ENCODE measurements at regions not wholly inside any gene's neighbourhood (a gene's known extent, or its start where the extent isn't known, plus 50 kb on each side); places are given as distances from the start of the nearest gene placed in this dataset.
"Not testable (repeated sequence)": the region's sequence is repeated elsewhere in the genome, so short reads cannot be mapped to it uniquely, and the experiment has no call there.

DNA sequence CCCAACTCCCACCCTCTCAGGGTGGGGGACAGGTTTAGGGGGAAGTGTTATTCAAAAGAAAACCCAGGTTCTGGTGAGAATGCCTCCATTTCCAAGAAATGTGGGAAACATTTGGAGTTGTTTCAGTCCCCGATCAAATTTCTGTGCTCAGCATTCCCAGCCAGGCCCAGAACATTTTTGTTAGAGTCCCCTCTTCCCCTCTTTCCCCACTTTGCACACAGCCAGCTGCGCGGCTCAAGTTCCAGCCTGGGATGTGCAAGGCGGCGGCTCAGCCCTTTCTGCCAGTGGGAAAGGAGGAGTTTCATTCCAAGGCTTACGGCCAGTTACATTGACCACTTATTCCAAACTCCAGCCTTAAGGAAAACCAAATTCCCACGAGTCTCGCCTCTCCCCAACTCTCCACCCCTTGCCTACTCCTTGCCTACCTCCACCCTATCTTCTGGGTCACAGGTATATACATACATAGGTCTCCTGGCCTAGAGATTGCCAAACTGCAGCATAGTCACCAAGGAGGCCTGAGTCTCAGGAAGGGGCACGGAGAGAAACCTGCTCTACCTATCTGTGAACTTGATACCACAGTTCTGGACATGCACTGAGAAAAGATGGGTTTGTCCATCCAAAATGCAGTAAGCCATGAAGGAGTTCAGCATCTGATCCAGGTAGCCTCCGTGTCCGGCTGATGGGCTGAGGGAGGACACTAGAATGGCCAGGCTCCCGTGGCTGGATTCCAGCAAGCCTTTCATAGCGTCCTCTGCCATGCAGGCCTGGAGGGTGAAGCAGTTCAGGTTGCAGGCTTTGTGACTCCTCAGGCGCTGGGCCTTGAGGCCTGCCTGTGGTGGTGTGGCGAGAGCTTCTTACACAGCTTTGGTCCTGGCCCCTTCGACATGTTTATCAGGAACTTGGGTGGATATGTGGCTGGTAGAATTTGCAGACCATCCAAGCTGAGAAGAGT lies 154.5 kb downstream of the ZFP36L2 start:
- no peak for DNase-seq (ENCODE audit: low read depth, low spot score)
- in situ Hi-C loops (cut with HindIII; ENCODE audit: low pct_unique_long_range_greater_than_20kb, low sequenced_read_pairs): no loop called here

DNA sequence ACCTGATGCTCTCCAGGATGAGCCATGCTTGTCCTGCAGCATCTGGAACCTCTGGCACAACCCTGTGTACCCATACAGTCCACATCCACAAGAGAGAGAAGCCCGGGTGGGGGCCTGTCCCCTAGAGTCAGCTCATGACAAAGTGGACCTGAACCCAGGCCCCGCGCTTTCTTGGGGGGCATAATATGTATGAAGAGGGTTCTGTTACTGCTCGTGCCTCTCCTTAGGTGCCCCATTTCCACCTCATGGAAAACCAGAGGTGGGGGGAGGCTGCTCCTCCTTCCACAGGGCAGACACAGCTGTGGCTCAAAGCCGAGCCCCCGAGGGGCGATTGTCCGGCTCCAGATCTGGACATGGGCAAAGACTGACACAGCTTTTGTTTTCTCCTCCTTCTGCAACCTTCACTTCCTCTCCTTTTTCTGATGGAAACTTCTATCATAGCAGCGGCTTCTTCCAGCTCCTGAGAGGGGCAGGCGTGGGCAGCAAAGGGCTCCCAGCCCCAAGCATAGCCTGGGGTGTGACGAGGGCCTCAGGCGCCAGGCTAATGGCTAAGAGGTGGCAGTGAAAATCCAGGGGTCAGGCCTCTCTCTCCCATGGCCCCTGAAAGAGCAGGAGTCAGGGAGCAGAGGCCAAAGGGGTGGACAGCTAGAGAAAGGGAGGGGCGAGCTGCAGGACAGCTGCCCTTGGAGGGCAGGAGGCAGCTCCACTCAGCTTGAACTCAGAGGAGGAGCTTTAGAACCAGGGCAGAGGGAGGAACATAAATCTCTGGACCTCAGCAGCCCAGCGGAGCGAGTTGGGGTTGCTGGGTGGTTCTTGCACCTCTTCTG lies 155.5 kb downstream of the ZFP36L2 start:
- no peak for DNase-seq (ENCODE audit: low read depth, low spot score)
- in situ Hi-C loops (cut with HindIII; ENCODE audit: low pct_unique_long_range_greater_than_20kb, low sequenced_read_pairs): no loop called here

- DNase-seq (ENCODE audit: low read depth, low spot score): no peak
- in situ Hi-C loops (cut with HindIII; ENCODE audit: low pct_unique_long_range_greater_than_20kb, low sequenced_read_pairs): no loop called here
Observed at GRCh38 chr2:43070030-43070429, 156.4 kb downstream of the ZFP36L2 start.

GRCh38 chr2:43068631-43069517 lies 157.5 kb downstream of the ZFP36L2 start:
- no peak for DNase-seq (ENCODE audit: low read depth, low spot score)
- in situ Hi-C loops (cut with HindIII; ENCODE audit: low pct_unique_long_range_greater_than_20kb, low sequenced_read_pairs): no loop called here

DNA sequence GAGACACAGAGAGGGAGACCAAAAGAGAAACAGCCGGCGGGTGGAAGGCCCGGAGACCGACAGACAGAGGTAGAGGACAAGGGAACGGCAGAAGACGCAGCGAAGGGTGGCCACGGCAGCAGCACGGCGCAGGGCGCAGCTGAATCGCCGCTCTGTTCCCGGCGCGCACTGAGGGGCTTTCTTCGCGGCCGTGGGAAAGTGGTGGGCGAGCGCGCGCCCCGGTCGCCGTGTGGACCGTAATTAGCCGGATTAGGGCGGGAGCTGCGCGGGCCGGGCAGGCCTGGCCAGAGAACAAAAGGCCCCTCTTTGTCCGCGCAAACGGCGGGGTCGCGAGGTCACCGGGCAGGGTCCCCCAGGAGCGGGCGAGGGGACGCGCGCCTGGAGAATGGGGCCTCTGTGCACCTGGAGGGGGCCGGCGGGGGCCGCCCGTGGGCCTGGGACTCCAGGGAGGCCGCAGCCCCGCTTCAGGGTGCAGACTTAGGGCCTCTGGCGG lies 158.3 kb downstream of the ZFP36L2 start:
- in situ Hi-C loops (cut with HindIII; ENCODE audit: low pct_unique_long_range_greater_than_20kb, low sequenced_read_pairs): no loop called here
- no peak for DNase-seq (ENCODE audit: low read depth, low spot score)

- no peak for DNase-seq (ENCODE audit: low read depth, low spot score)
- in situ Hi-C loops (cut with HindIII; ENCODE audit: low pct_unique_long_range_greater_than_20kb, low sequenced_read_pairs): no loop called here
Observed at GRCh38 chr2:43067254-43068040, 159.0 kb downstream of the ZFP36L2 start.

- DNase-seq (ENCODE audit: low read depth, low spot score); in situ Hi-C loops (cut with HindIII; ENCODE audit: low pct_unique_long_range_greater_than_20kb, low sequenced_read_pairs): not testable (repeated sequence)
Observed at GRCh38 chr2:43066541-43067253, 159.7 kb downstream of the ZFP36L2 start.

GRCh38 chr2:43065871-43066270 lies 160.5 kb downstream of the ZFP36L2 start:
- in situ Hi-C loops (cut with HindIII; ENCODE audit: low pct_unique_long_range_greater_than_20kb, low sequenced_read_pairs): no loop called here
- no peak for DNase-seq (ENCODE audit: low read depth, low spot score)

DNA sequence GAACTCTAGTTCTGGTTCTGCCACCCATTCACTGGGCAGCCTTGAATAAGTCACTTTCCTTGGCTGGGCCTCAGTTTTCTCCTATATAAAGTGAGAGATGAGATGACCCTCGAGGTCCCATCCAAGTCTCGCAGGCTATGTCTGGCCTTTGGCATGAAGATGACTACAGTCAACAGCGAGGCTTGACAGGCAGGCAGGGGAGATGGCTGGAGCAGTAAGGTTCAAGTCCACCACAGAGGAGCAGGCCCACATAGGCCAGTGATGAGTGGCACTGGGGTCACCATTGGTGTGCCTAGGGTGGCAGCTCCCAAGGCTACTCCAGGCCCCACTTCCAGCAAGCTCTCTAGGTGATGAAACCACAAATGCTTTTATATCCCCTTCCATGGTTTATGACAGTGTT lies 161.4 kb downstream of the ZFP36L2 start:
- DNase-seq (ENCODE audit: low read depth, low spot score): no peak
- in situ Hi-C loops (cut with HindIII; ENCODE audit: low pct_unique_long_range_greater_than_20kb, low sequenced_read_pairs): no loop called here

- DNase-seq (ENCODE audit: low read depth, low spot score); in situ Hi-C loops (cut with HindIII; ENCODE audit: low pct_unique_long_range_greater_than_20kb, low sequenced_read_pairs): not testable (repeated sequence)
Observed at GRCh38 chr2:43063096-43063495, 163.3 kb downstream of the ZFP36L2 start.

GRCh38 chr2:43062058-43062457 lies 164.3 kb downstream of the ZFP36L2 start:
- no peak for DNase-seq (ENCODE audit: low read depth, low spot score)
- in situ Hi-C loops (cut with HindIII; ENCODE audit: low pct_unique_long_range_greater_than_20kb, low sequenced_read_pairs): no loop called here

DNA sequence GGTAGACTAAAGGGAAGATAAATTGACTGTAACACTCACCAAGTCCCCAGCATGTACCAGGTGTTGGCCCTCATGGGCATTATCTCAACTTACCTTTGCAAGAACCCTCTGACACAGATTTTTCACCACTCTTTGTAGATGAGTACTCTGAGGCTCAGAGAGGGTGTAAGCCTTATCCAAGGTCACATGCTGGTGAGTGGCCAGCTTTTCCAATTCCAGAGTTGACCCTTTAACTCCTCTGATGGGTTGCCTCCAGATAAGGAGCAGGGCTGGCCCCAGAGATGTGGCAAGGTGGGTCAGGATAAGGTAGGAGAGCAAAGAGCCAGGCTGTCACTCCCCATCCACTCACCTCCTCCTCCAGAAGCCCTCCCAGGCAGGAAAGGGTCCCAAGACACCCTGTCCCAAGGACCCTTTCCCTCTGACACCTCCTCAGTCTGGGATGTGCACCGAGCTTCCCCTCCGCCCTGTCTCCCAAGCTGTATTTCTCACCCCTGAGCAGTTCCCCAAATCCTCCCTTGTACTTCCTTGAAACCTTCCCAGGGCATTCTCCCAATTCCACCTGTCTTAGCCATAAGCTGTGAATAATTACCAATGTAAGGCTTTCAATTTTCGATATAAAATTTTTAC lies 165.9 kb downstream of the ZFP36L2 start:
- no peak for DNase-seq (ENCODE audit: low read depth, low spot score)

GRCh38 chr2:43059183-43059897 lies 167.1 kb downstream of the ZFP36L2 start:
- in situ Hi-C loops (cut with HindIII; ENCODE audit: low pct_unique_long_range_greater_than_20kb, low sequenced_read_pairs): no loop called here
- DNase-seq (ENCODE audit: low read depth, low spot score): no peak

More for the DNA sequence above, 165.9 kb downstream of the ZFP36L2 start:
- in situ Hi-C loops (cut with HindIII; ENCODE audit: low pct_unique_long_range_greater_than_20kb, low sequenced_read_pairs): no loop called here

- DNase-seq (ENCODE audit: low read depth, low spot score): no peak
- in situ Hi-C loops (cut with HindIII; ENCODE audit: low pct_unique_long_range_greater_than_20kb, low sequenced_read_pairs): no loop called here
Observed at GRCh38 chr2:43058726-43059110, 167.7 kb downstream of the ZFP36L2 start.

Measured in SK-MEL-5 (cell line).